Islet of Langerhans (tissue), 1 donor: ENCODE measurements at regions not wholly inside any gene's neighbourhood (a gene's known extent, or its start where the extent isn't known, plus 50 kb on each side); places are given as distances from the start of the nearest gene placed in this dataset.

Experiments used
- FAIRE-seq: peaks from one replicate; lab custom pipeline; 2011; peaks lifted over from hg19 to GRCh38; lab: Jason Lieb, UNC

DNA sequence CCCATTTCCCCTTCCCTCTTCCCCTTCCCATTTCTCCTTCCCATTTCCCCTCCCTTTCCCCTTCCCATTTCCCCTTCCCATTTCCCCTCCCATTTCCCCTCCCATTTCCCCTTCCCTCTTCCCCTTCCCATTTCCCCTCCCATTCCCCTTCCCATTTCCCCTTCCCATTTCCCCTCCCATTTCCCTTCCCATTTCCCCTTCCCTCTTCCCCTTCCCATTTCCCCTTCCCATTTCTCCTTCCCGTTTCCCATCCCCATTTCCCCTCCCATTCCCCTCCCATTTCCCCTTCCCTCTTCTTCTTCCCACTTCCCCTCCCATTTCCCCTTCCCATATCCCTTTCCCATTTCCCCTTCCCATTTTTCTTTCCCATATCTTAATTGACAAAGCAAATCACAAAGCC, 109.0 kb downstream of the OLFM1 start:
- FAIRE-seq: no peak

DNA sequence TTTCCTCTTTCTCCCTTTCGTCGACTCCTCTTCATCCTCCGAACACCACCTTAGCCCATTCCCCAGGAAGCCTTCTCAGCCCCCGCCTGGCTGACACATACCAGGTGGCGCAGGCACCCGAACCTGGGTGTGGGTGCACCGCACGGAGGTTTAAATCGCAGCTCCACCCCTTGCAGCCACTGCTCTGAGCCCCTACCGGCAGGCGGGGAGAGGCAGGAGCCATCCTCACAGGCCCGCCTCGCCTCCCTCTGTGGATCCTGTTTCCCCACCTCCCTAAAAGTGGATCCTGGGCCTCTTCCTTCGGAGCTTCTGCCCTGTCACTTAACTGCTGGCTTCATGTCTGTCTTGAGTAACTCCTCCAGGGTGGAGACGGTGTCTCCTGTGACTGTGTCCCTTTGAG, 110.7 kb downstream of the OLFM1 start:
- no peak for FAIRE-seq

DNA sequence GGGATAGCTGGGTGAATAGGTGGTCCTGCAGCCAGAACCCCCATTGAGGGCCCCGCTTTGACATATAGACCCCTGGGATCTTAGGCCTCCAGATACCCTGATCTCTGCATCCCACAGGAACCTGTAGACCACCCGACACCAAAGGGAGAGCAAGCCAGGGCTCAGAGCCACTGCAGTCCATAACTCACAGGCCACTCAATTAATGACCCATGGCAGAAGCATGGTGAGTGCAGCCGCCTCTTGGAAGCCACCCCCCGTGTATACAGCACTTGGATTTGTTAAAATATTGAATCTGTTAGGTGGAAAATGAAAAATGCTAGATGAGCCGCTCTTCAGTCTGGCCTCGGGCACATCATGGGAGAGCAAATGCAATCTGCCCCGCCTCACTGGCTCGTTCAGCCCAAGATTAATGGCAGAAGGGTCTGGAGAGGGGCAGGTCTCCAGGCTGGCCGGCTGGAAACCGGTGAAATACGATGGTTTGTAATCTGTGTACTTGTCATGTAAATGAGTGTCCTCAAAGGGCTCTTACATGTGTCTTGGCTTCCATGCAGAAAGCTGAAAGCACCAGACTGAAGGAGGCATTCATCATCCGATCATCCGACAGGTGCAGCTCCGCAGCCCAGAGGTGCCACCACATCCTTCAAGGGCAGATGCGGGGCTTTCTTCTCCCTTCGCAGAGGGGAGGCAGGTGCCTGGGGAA, 111.3 kb downstream of the OLFM1 start:
- FAIRE-seq: no peak

- FAIRE-seq: no peak
These were observed 112.0 kb downstream of the OLFM1 start for GRCh38 chr9:135199489-135199888.

DNA sequence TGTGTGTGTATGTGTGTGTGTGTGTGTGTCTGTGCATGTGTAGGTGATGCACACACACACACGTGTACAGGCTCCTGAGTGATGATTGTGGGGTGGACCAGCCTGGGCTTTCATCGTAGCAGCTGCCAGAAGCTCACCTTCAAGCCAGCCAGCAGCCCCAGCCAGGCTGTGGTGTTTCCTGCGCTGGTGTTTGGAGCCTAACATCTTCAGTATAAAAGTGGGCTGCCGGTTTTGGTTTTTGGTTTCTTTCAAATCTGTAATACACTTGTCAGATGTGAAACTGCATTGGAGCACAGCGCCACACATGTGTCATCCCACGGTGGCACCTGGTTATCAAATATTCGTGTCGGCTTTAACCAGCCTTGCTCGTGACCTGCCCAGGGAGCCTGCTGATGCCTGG, 114.2 kb downstream of the OLFM1 start:
- no peak for FAIRE-seq

- FAIRE-seq: no peak
These were observed 116.7 kb downstream of the OLFM1 start for GRCh38 chr9:135204177-135204576.

- FAIRE-seq: no peak
These were observed 121.7 kb downstream of the OLFM1 start for GRCh38 chr9:135209136-135209535.

DNA sequence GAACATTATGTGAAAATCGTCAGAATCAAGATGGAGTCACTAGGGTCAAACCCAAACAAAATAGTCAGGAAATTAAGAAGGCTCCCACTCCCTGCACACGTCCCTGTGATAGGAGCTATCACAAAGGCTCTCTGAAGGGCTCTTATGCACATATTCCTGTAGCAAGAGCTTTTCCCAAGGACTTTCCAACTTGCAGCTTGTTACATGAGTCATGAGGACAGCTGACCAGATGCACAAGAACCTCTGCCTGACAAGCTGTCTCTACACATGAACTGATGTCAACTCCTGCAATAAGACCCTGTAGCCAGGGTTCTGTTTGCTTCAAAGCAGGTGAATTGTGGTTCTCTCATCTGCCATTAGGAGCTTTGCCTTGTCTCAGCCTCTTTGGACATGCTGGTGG, 122.4 kb downstream of the OLFM1 start:
- no peak for FAIRE-seq

- FAIRE-seq: no peak
These were observed 123.4 kb downstream of the OLFM1 start for GRCh38 chr9:135210676-135211523.

DNA sequence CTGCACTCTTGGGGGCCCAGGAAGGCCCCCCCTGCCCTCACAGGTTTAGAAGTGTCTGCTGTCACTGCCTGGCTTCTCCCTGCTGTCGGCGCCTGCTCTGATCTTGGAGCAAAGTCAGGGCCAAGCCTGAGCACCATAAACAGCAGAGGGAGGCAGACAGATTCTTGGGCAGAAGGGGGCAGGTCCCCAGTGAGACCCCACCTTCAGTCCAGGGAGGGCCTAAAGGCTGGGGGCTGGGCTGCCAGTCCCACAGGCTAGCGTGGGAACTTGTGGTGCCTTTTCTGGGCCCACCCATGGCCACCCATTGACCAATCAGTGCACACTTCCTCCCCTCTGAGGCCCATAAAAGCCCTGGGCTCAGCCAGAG, 124.0 kb downstream of the OLFM1 start:
- no peak for FAIRE-seq

DNA sequence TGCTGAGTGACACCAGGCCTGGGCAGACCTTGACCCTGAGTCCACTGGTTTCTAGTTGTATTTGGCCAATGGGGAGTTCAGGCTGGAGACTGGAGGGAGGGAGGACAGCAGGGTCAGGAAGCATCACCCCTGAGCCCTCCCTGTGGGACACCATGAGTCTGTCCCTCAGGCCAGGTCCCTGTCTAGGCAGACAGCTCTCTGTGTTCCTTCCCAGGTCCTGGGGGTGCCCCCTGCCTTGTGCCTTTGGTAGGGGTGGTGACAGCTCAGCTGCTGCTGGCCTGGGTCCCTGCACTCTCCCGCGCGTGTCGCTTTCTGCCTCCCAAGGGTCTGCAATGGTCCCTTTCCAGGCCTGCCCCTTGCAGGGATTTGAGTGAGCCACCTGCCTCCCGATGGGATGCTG, 125.5 kb downstream of the OLFM1 start:
- no peak for FAIRE-seq

- FAIRE-seq: no peak
These were observed 126.1 kb downstream of the OLFM1 start for GRCh38 chr9:135213566-135213965.

DNA sequence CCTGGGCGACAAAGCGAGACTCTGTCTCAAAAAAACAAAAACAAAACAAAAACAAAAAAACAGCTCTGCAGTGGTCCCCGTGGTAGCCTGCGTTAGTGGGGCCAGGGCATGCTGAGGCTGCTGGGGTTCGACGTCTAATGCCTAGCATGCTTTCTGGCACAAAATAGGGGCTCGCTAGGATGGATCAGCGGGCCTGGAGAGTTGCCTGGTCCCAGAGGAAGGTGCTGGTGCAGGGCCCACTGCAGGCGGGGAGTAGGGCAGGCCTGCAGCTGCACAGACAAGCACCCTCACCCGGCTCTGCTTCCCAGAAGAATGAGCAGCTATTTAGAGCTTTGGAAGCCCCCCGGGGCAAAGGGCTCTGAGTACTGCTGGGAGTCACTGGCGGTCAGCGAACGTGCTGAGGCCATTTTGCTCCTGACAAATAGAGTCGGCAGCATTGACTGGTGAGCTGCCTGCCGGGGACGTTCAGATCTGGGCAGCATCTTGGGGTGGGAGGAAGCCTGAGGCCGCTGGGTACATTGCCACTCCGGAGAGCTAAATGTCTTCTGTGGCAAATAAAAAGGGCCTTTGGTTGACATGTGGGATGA, 126.7 kb downstream of the OLFM1 start:
- FAIRE-seq: no peak

- FAIRE-seq: no peak
These were observed 127.2 kb downstream of the OLFM1 start for GRCh38 chr9:135214706-135215105.

GRCh38 chr9:135215571-135216161, 128.2 kb downstream of the OLFM1 start:
- FAIRE-seq: no peak

- no peak for FAIRE-seq
These were observed 128.8 kb downstream of the OLFM1 start for GRCh38 chr9:135216236-135216635.

GRCh38 chr9:135216791-135217441, 129.4 kb downstream of the OLFM1 start:
- FAIRE-seq: no peak

- no peak for FAIRE-seq
These were observed 130.4 kb downstream of the OLFM1 start for GRCh38 chr9:135217836-135218235.

- no peak for FAIRE-seq
These were observed 131.1 kb downstream of the OLFM1 start for GRCh38 chr9:135218331-135219225.

DNA sequence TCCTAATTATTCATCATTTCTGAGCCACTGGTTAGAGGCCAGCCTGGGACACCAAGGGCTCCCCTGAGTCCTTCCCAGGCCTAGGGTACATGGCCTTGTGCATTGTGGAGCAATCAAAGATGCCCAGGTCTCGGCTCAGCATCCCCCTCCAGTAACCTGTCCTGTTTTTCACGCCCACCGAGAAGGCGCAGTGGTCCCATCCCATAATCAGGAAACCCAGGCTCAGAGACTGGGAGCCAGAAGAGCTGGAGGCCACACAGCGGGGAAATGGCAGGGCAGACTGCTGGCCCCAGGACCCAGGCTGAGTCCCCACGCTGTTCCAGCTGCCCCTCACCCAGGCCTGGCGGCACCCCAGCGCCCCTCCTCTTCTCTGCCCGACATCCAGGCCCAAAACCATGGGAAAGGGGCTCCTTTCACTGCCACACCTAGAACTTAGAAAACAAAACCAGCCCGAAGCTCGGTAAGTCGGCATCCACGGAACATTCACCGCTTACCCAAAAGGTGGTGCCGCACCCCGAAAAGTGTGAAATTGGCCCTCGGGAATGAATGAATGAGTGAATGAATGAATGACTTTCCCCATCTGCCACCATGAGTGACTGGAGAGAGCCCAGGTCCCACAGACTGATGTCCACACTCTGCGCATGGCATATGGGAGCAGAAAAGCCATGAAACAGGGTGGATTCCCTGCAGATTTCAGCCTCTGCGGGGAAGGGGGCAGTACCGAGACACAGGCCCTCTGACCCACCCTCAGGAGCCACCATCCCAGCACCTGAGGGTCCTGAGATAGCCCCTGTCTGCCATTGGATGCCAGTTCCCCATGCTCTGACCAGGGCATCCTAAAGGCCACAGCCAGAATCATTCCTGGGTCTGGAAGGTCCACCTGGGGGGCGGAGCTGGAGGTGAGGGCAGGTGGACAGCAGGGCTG, 132.5 kb downstream of the OLFM1 start:
- no peak for FAIRE-seq
